ENCODE measurements at regions not wholly inside any gene's neighbourhood (a gene's known extent, or its start where the extent isn't known, plus 50 kb on each side); places are given as distances from the start of the nearest gene placed in this dataset.

GRCh38 chr22:34902335-34902734 is 163.6 kb upstream of the ISX start:
- TF ChIP-seq POLR2A (IDR thresholded peaks at IDR 0.05; ENCODE audit: extremely low read depth, insufficient read length) (no peak), CTCF (IDR thresholded peaks at IDR 0.05; ENCODE audit: low read depth, low read length) (no peak), MYC (IDR thresholded peaks at IDR 0.05; ENCODE audit: low read depth, low read length) (no peak), MAX (IDR thresholded peaks at IDR 0.05; ENCODE audit: low read depth, low read length) (no peak)
